Erythroblast (primary cell): ENCODE measurements at regions not wholly inside any gene's neighbourhood (a gene's known extent, or its start where the extent isn't known, plus 50 kb on each side); places are given as distances from the start of the nearest gene placed in this dataset.
"Not testable (repeated sequence)": the region's sequence is repeated elsewhere in the genome, so short reads cannot be mapped to it uniquely, and the experiment has no call there.

Experiments
- GATA1 ChIP-seq: IDR thresholded peaks from 2 replicates; pipeline ENCODE4 v1.6.1; 2011; ENCODE audit warnings: low read depth, mild to moderate bottlenecking, control low read depth, low read length, moderate library complexity
- POLR2A ChIP-seq: IDR thresholded peaks from 2 replicates; pipeline ENCODE4 v1.6.1; 2011; ENCODE audit warnings: mild to moderate bottlenecking, low read length

- TF ChIP-seq POLR2A, GATA1: not testable (repeated sequence)
These were observed 142.6 kb upstream of the ZNF469 start for GRCh38 chr16:88240118-88240517.
